Limb (tissue), 2 donors: ENCODE measurements at regions not wholly inside any gene's neighbourhood (a gene's known extent, or its start where the extent isn't known, plus 50 kb on each side); places are given as distances from the start of the nearest gene placed in this dataset.
"Not testable (repeated sequence)": the region's sequence is repeated elsewhere in the genome, so short reads cannot be mapped to it uniquely, and the experiment has no call there.

Experiments
- DNase-seq, 2 donors: peaks; one replicate each; pipeline ENCODE4 v3.0.0-alpha.2; 2016; ENCODE audit errors: extremely low spot score in 2 of 2

- DNase-seq = no peak
These were observed 149.1 kb upstream of the HMGA2 start for GRCh38 chr12:65675141-65675621.

- not testable (repeated sequence) for DNase-seq
These were observed 146.1 kb upstream of the HMGA2 start for GRCh38 chr12:65678172-65678571.

- no peak for DNase-seq
These were observed 143.1 kb upstream of the HMGA2 start for GRCh38 chr12:65681226-65681625.

- DNase-seq = no peak
These were observed 142.2 kb upstream of the HMGA2 start for GRCh38 chr12:65682112-65682511.

- no peak for DNase-seq
These were observed 139.4 kb upstream of the HMGA2 start for GRCh38 chr12:65684906-65685305.

GRCh38 chr12:65685514-65685913 lies 138.8 kb upstream of the HMGA2 start:
- no peak for DNase-seq

- no peak for DNase-seq
These were observed 134.8 kb upstream of the HMGA2 start for GRCh38 chr12:65689508-65689907.

GRCh38 chr12:65690477-65690876 lies 133.8 kb upstream of the HMGA2 start:
- no peak for DNase-seq

GRCh38 chr12:65694130-65694529 lies 130.2 kb upstream of the HMGA2 start:
- no peak for DNase-seq

- peak in 1 of 2 donors; percentile 35 for DNase-seq
These were observed 129.0 kb upstream of the HMGA2 start for GRCh38 chr12:65695113-65695865.

GRCh38 chr12:65696227-65696626 lies 128.1 kb upstream of the HMGA2 start:
- no peak for DNase-seq

- no peak for DNase-seq
These were observed 125.0 kb upstream of the HMGA2 start for GRCh38 chr12:65699251-65699650.

GRCh38 chr12:65703176-65703575 lies 121.1 kb upstream of the HMGA2 start:
- DNase-seq = no peak

- no peak for DNase-seq
These were observed 118.9 kb upstream of the HMGA2 start for GRCh38 chr12:65705380-65705876.

- no peak for DNase-seq
These were observed 117.2 kb upstream of the HMGA2 start for GRCh38 chr12:65707051-65707450.

GRCh38 chr12:65712260-65713004 lies 111.9 kb upstream of the HMGA2 start:
- no peak for DNase-seq

GRCh38 chr12:65715961-65716360 lies 108.3 kb upstream of the HMGA2 start:
- no peak for DNase-seq

- DNase-seq = no peak
These were observed 103.8 kb upstream of the HMGA2 start for GRCh38 chr12:65720136-65721130.

GRCh38 chr12:65721541-65722190 lies 102.6 kb upstream of the HMGA2 start:
- DNase-seq = no peak

- DNase-seq = no peak
These were observed 98.9 kb upstream of the HMGA2 start for GRCh38 chr12:65725376-65725775.

GRCh38 chr12:65728455-65728847 lies 95.8 kb upstream of the HMGA2 start:
- DNase-seq = no peak
